CD8-positive, alpha-beta memory T cell (primary cell): ENCODE measurements at regions not wholly inside any gene's neighbourhood (a gene's known extent, or its start where the extent isn't known, plus 50 kb on each side); places are given as distances from the start of the nearest gene placed in this dataset.

ENCODE experiments used
- CTCF ChIA-PET: fragments of 350-600 bp; sonication (Branson Sonifier 250); formaldehyde crosslinking; loops from one replicate; lab custom pipeline; 2021; ENCODE audit warnings: antibody characterized with exemption; lab: Charles Lee
- POLR2A ChIA-PET: fragments of 350-600 bp; sonication (Branson Sonifier 250); formaldehyde crosslinking; loops from one replicate; lab custom pipeline; 2021; ENCODE audit warnings: antibody characterized with exemption; lab: Charles Lee
- DNase-seq, 5 donors: peaks; one replicate each; pipeline versions ENCODE4 v3.0.0 to v3.0.0-alpha.2; 2020 to 2022; ENCODE audit warnings: mixed read lengths in 1 of 5
- H3K27ac ChIP-seq: one replicate; pipeline ENCODE4 v1.7.0; 2013; ENCODE audit warnings: low read depth, mild to moderate bottlenecking, low read length, moderate library complexity
- H3K27me3 ChIP-seq: 2 replicates; pipeline ENCODE4 v1.7.0; 2013; ENCODE audit warnings: low read length, mild to moderate bottlenecking; ENCODE audit not compliant: insufficient read depth, poor library complexity, severe bottlenecking
- H3K36me3 ChIP-seq: 2 replicates; pipeline ENCODE4 v1.7.0; 2013; ENCODE audit warnings: mild to moderate bottlenecking, low read length, moderate library complexity; ENCODE audit not compliant: insufficient read depth
- H3K4me1 ChIP-seq: 2 replicates; pipeline ENCODE4 v1.7.0; 2013; ENCODE audit warnings: mild to moderate bottlenecking, low read length, moderate library complexity; ENCODE audit not compliant: insufficient read depth
- H3K4me3 ChIP-seq: 2 replicates; pipeline ENCODE4 v1.7.0; 2013; ENCODE audit warnings: mild to moderate bottlenecking, low read length
- H3K9me3 ChIP-seq: 2 replicates; pipeline ENCODE4 v1.7.0; 2013; ENCODE audit warnings: mild to moderate bottlenecking, low read length
- H3K27ac Mint-ChIP-seq, 8 donors: one replicate each; pipeline ENCODE4 v1.8.0; 2020 to 2021; ENCODE audit warnings: mixed read lengths in 8 of 8, mild to moderate bottlenecking in 6 of 8, inconsistent platforms in 3 of 8, moderate library complexity in 3 of 8
- H3K27me3 Mint-ChIP-seq, 2 donors: one replicate each; pipeline ENCODE4 v1.8.0; 2020 to 2021; ENCODE audit warnings: mixed read lengths in 2 of 2, mild to moderate bottlenecking in 1 of 2, moderate library complexity in 1 of 2
- H3K36me3 Mint-ChIP-seq, 3 donors: one replicate each; pipeline ENCODE4 v1.8.0; 2020 to 2021; ENCODE audit warnings: mixed read lengths in 3 of 3, inconsistent platforms in 1 of 3, mild to moderate bottlenecking in 1 of 3
- H3K4me1 Mint-ChIP-seq, 3 donors: one replicate each; pipeline ENCODE4 v1.8.0; 2020 to 2021; ENCODE audit warnings: mixed read lengths in 3 of 3, inconsistent platforms in 1 of 3, mild to moderate bottlenecking in 1 of 3
- H3K4me3 Mint-ChIP-seq, 7 donors: one replicate each; pipeline ENCODE4 v1.8.0; 2020 to 2021; ENCODE audit warnings: mixed read lengths in 7 of 7, mild to moderate bottlenecking in 6 of 7, moderate library complexity in 4 of 7, inconsistent platforms in 2 of 7
- H3K9me3 Mint-ChIP-seq, 5 donors: one replicate each; pipeline ENCODE4 v1.8.0; 2020 to 2022; ENCODE audit warnings: mixed read lengths in 5 of 5, mild to moderate bottlenecking in 3 of 5, moderate library complexity in 2 of 5, inconsistent platforms in 1 of 5

GRCh38 chr9:26311463-26311995 lies 581.1 kb downstream of the CAAP1 start:
- peaks cover 4 to 21% (median 6%) of the 10 kb centered on the region in 5 donors for H3K9me3 Mint-ChIP-seq
- H3K4me3 Mint-ChIP-seq: no peak overlapping the region
- Histone ChIP-seq H3K36me3 (no peaks in the 10 kb centered on the region), H3K27me3 (no peaks in the 10 kb centered on the region), H3K4me1 (no peaks in the 10 kb centered on the region), H3K27ac (no peak overlapping the region), H3K4me3 (no peak overlapping the region), H3K9me3 (no peaks in the 10 kb centered on the region)
- CTCF ChIA-PET: no interaction called here
- no peaks in the 10 kb centered on the region for H3K27me3 Mint-ChIP-seq
- no peaks in the 10 kb centered on the region for H3K36me3 Mint-ChIP-seq
- no peaks in the 10 kb centered on the region for H3K4me1 Mint-ChIP-seq
- POLR2A ChIA-PET: no interaction called here
- no peak overlapping the region for H3K27ac Mint-ChIP-seq
- no peak for DNase-seq

GRCh38 chr9:26310294-26310693 lies 582.3 kb downstream of the CAAP1 start:
- H3K27ac ChIP-seq: no peak overlapping the region
- H3K27me3 ChIP-seq: no peaks in the 10 kb centered on the region
- no peak overlapping the region for H3K27ac Mint-ChIP-seq
- H3K36me3 ChIP-seq: no peaks in the 10 kb centered on the region
- H3K4me1 Mint-ChIP-seq: no peaks in the 10 kb centered on the region
- ChIA-PET CTCF (no interaction called here), POLR2A (no interaction called here)
- H3K9me3 ChIP-seq: no peaks in the 10 kb centered on the region
- no peak overlapping the region for H3K4me3 Mint-ChIP-seq
- no peaks in the 10 kb centered on the region for H3K4me1 ChIP-seq
- no peaks in the 10 kb centered on the region for H3K36me3 Mint-ChIP-seq
- no peaks in the 10 kb centered on the region for H3K27me3 Mint-ChIP-seq
- no peak overlapping the region for H3K4me3 ChIP-seq
- H3K9me3 Mint-ChIP-seq: peaks cover 4 to 26% (median 6%) of the 10 kb centered on the region in 5 donors
- DNase-seq: no peak

GRCh38 chr9:26308328-26308727 lies 584.3 kb downstream of the CAAP1 start:
- Histone ChIP-seq H3K9me3 (no peaks in the 10 kb centered on the region), H3K4me1 (no peaks in the 10 kb centered on the region), H3K27me3 (no peaks in the 10 kb centered on the region), H3K27ac (no peak overlapping the region), H3K4me3 (no peak overlapping the region), H3K36me3 (no peaks in the 10 kb centered on the region)
- Mint-ChIP-seq H3K4me3 (no peak overlapping the region), H3K9me3 (peaks cover 4 to 27% (median 6%) of the 10 kb centered on the region in 5 donors), H3K36me3 (no peaks in the 10 kb centered on the region), H3K27ac (no peak overlapping the region), H3K4me1 (no peaks in the 10 kb centered on the region), H3K27me3 (no peaks in the 10 kb centered on the region)
- ChIA-PET CTCF (no interaction called here), POLR2A (no interaction called here)
- no peak for DNase-seq

- POLR2A ChIA-PET: no interaction called here
- Histone ChIP-seq H3K27ac (no peak overlapping the region), H3K36me3 (no peaks in the 10 kb centered on the region), H3K27me3 (no peaks in the 10 kb centered on the region), H3K4me1 (no peaks in the 10 kb centered on the region), H3K9me3 (no peaks in the 10 kb centered on the region), H3K4me3 (no peak overlapping the region)
- CTCF ChIA-PET: no interaction called here
- no peaks in the 10 kb centered on the region for H3K27me3 Mint-ChIP-seq
- peaks cover 1 to 37% (median 11%) of the 10 kb centered on the region in 5 donors for H3K9me3 Mint-ChIP-seq
- H3K4me1 Mint-ChIP-seq: no peaks in the 10 kb centered on the region
- H3K4me3 Mint-ChIP-seq: no peak overlapping the region
- H3K36me3 Mint-ChIP-seq: no peaks in the 10 kb centered on the region
- DNase-seq: no peak
- no peak overlapping the region for H3K27ac Mint-ChIP-seq
Measured at GRCh38 chr9:26301659-26302058, 590.9 kb downstream of the CAAP1 start.

GRCh38 chr9:26301046-26301445 lies 591.6 kb downstream of the CAAP1 start:
- no peaks in the 10 kb centered on the region for H3K36me3 ChIP-seq
- H3K4me1 ChIP-seq: no peaks in the 10 kb centered on the region
- no peaks in the 10 kb centered on the region for H3K27me3 ChIP-seq
- H3K4me3 ChIP-seq: no peak overlapping the region
- Mint-ChIP-seq H3K4me3 (no peak overlapping the region), H3K27ac (no peak overlapping the region), H3K9me3 (peaks cover 0 to 36% (median 11%) of the 10 kb centered on the region in 5 donors), H3K27me3 (no peaks in the 10 kb centered on the region), H3K36me3 (no peaks in the 10 kb centered on the region), H3K4me1 (no peaks in the 10 kb centered on the region)
- H3K27ac ChIP-seq: no peak overlapping the region
- ChIA-PET CTCF (no interaction called here), POLR2A (no interaction called here)
- no peak for DNase-seq
- H3K9me3 ChIP-seq: no peaks in the 10 kb centered on the region

GRCh38 chr9:26296910-26297572 lies 595.6 kb downstream of the CAAP1 start:
- H3K36me3 Mint-ChIP-seq: no peaks in the 10 kb centered on the region
- H3K27me3 Mint-ChIP-seq: no peaks in the 10 kb centered on the region
- Histone ChIP-seq H3K4me1 (no peaks in the 10 kb centered on the region), H3K36me3 (no peaks in the 10 kb centered on the region), H3K27ac (no peak overlapping the region), H3K27me3 (no peaks in the 10 kb centered on the region), H3K9me3 (no peaks in the 10 kb centered on the region), H3K4me3 (no peak overlapping the region)
- POLR2A ChIA-PET: no interaction called here
- no peaks in the 10 kb centered on the region for H3K4me1 Mint-ChIP-seq
- no peak overlapping the region for H3K4me3 Mint-ChIP-seq
- CTCF ChIA-PET: no interaction called here
- peaks cover 0 to 35% (median 14%) of the 10 kb centered on the region in 5 donors for H3K9me3 Mint-ChIP-seq
- no peak overlapping the region for H3K27ac Mint-ChIP-seq
- no peak for DNase-seq

GRCh38 chr9:26292943-26293342 lies 599.7 kb downstream of the CAAP1 start:
- H3K27me3 Mint-ChIP-seq: no peaks in the 10 kb centered on the region
- POLR2A ChIA-PET: no interaction called here
- Histone ChIP-seq H3K27ac (no peak overlapping the region), H3K4me1 (no peaks in the 10 kb centered on the region), H3K4me3 (no peak overlapping the region), H3K27me3 (no peaks in the 10 kb centered on the region), H3K9me3 (no peaks in the 10 kb centered on the region), H3K36me3 (no peaks in the 10 kb centered on the region)
- H3K36me3 Mint-ChIP-seq: peaks cover 0 to 5% (median 0%) of the 10 kb centered on the region in 3 donors
- H3K4me1 Mint-ChIP-seq: no peaks in the 10 kb centered on the region
- H3K4me3 Mint-ChIP-seq: no peak overlapping the region
- no peak for DNase-seq
- no peak overlapping the region for H3K27ac Mint-ChIP-seq
- CTCF ChIA-PET: no interaction called here
- peaks cover 15 to 39% (median 28%) of the 10 kb centered on the region in 5 donors for H3K9me3 Mint-ChIP-seq

- Mint-ChIP-seq H3K27ac (no peak overlapping the region), H3K27me3 (no peaks in the 10 kb centered on the region), H3K4me1 (no peaks in the 10 kb centered on the region), H3K9me3 (peaks cover 3 to 7% (median 5%) of the 10 kb centered on the region in 5 donors), H3K4me3 (no peak overlapping the region), H3K36me3 (no peaks in the 10 kb centered on the region)
- ChIA-PET POLR2A (no interaction called here), CTCF (no interaction called here)
- no peaks in the 10 kb centered on the region for H3K4me1 ChIP-seq
- no peaks in the 10 kb centered on the region for H3K36me3 ChIP-seq
- H3K4me3 ChIP-seq: no peak overlapping the region
- no peaks in the 10 kb centered on the region for H3K9me3 ChIP-seq
- no peak for DNase-seq
- H3K27ac ChIP-seq: no peak overlapping the region
- H3K27me3 ChIP-seq: no peaks in the 10 kb centered on the region
Measured at GRCh38 chr9:26271495-26272122, 593.4 kb upstream of the TUSC1 start.
